Coronary artery (tissue), 2 donors: ENCODE measurements at regions not wholly inside any gene's neighbourhood (a gene's known extent, or its start where the extent isn't known, plus 50 kb on each side); places are given as distances from the start of the nearest gene placed in this dataset.

Experiments used
- DNase-seq: peaks from one replicate; pipeline ENCODE4 v3.0.0-alpha.2; 2017; ENCODE audit warnings: low spot score
- H3K27ac ChIP-seq, 2 donors: fragments of 200-600 bp; sonication (generic); one replicate each; pipeline ENCODE4 v1.5.1; 2016 to 2019
- H3K4me3 ChIP-seq: fragments of 200-600 bp; sonication (generic); 2 replicates; pipeline ENCODE4 v1.5.1; 2016; ENCODE audit warnings: mild to moderate bottlenecking, moderate library complexity
- TF ChIP-seq, protein P1 (sequence below): fragments of 200-600 bp; sonication (generic); IDR thresholded peaks from one replicate; pipeline ENCODE4 v1.5.1; 2019; ENCODE audit warnings: antibody characterized with exemption

DNA sequence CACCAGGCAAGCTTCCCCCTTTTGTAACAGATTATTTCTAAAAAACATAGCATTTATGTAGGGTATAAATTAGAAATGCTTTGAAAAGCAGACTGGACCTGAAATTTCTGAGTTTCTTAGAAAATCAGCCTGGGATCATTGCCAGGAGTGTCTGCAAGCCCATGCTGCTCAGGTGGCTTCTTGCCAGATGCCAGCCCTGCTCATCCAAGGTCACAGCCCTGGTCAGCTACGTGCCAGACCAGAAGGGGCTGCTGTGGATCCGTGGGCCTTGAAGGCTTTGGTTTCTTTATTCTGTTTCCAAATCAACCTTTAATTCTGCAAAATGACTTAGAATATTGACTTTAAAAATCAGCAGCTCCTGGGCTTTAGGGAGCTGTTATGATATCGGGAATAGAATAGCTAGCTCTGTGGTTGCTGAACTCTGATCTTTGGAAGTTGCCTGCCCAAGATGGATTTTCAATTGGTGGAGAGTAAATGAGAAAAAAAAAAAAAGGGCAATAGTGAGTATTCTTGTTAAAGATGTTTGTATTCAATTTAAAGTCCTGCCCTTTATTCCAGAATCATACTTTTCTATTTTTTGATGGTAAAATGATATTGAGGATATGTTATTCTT, 370.1 kb upstream of the ONECUT1 start:
- DNase-seq: no peak
- H3K27ac ChIP-seq: no peak overlapping the region
- TF ChIP-seq, protein P1, sequence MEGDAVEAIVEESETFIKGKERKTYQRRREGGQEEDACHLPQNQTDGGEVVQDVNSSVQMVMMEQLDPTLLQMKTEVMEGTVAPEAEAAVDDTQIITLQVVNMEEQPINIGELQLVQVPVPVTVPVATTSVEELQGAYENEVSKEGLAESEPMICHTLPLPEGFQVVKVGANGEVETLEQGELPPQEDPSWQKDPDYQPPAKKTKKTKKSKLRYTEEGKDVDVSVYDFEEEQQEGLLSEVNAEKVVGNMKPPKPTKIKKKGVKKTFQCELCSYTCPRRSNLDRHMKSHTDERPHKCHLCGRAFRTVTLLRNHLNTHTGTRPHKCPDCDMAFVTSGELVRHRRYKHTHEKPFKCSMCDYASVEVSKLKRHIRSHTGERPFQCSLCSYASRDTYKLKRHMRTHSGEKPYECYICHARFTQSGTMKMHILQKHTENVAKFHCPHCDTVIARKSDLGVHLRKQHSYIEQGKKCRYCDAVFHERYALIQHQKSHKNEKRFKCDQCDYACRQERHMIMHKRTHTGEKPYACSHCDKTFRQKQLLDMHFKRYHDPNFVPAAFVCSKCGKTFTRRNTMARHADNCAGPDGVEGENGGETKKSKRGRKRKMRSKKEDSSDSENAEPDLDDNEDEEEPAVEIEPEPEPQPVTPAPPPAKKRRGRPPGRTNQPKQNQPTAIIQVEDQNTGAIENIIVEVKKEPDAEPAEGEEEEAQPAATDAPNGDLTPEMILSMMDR: no peak
- H3K4me3 ChIP-seq: no peak overlapping the region

DNA sequence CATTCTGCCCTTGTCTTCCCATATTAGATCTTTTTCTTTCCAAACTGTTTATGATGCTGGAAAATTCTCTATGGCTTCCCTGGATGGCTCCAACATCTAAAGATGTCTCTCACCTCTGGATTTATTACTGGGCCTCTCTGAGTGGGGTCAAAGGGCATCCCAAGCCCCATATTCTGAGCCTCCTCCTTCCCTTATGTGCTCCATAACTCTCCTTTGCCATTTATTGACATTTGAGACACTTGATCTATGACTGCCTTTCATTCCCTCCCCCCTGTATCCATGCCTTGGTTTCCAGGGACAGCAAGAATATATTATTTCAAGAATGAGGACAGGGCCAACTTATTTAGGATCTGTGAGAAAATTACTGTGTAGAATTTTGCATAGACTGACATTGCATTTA, 369.3 kb upstream of the ONECUT1 start:
- no peak overlapping the region for H3K4me3 ChIP-seq
- DNase-seq: no peak
- H3K27ac ChIP-seq: no peak overlapping the region
- TF ChIP-seq, protein P1: no peak

- no peak for DNase-seq
- TF ChIP-seq, protein P1: no peak
- no peak overlapping the region for H3K27ac ChIP-seq
- H3K4me3 ChIP-seq: no peak overlapping the region
Observed at GRCh38 chr15:53158995-53159394, 368.9 kb upstream of the ONECUT1 start.

GRCh38 chr15:53133255-53133850, 343.2 kb upstream of the ONECUT1 start:
- no peak overlapping the region for H3K4me3 ChIP-seq
- TF ChIP-seq, protein P1: no peak
- no peak for DNase-seq
- no peak overlapping the region for H3K27ac ChIP-seq

- no peak overlapping the region for H3K27ac ChIP-seq
- H3K4me3 ChIP-seq: no peak overlapping the region
- TF ChIP-seq, protein P1: no peak
- no peak for DNase-seq
Observed at GRCh38 chr15:53130943-53131342, 340.8 kb upstream of the ONECUT1 start.

GRCh38 chr15:53129121-53129904, 339.2 kb upstream of the ONECUT1 start:
- TF ChIP-seq, protein P1: no peak
- Histone ChIP-seq H3K27ac (no peak overlapping the region), H3K4me3 (no peak overlapping the region)
- no peak for DNase-seq

DNA sequence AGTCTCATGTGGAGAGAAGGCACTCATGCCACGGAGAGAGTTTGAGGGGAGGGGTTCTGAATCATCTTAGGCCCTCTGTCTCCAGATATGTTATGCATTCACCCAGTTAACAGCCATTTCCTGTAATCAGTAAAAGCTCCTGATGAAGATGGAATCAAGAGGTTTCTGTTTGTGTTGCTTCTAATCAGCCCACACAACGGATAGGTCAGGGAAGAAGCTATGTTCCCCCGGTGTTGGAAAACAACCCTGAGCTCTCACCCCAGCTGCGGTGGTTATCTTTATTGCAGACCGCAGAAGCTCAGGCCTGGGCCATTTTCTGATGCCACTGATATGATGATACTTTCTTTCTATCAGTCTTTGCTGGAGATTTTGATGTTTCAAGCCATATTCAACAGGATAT, 338.5 kb upstream of the ONECUT1 start:
- DNase-seq: no peak
- TF ChIP-seq, protein P1: no peak
- Histone ChIP-seq H3K4me3 (no peak overlapping the region), H3K27ac (no peak overlapping the region)
